Activated CD8-positive, alpha-beta memory T cell treated with anti-CD3 and anti-CD28 coated beads, Interleukin-2, amount 10 ng/mL, durations not matched to agents 7 days and 5 days (primary cell): ENCODE measurements at regions not wholly inside any gene's neighbourhood (a gene's known extent, or its start where the extent isn't known, plus 50 kb on each side); places are given as distances from the start of the nearest gene placed in this dataset.

Experiments used
- ATAC-seq: fragments of 150-1000 bp; cut with Tn5 transposase; one replicate; pipeline ENCODE4 v1.10.0; 2021; ENCODE audit warnings: moderate library complexity
- CTCF ChIA-PET: fragments of 350-600 bp; sonication (Branson Sonifier 250); formaldehyde crosslinking; loops from one replicate; lab custom pipeline; 2021; ENCODE audit warnings: antibody characterized with exemption; lab: Charles Lee
- DNase-seq: peaks from one replicate; pipeline ENCODE4 v3.0.0-alpha.2; 2020
- H3K27ac Mint-ChIP-seq: one replicate; pipeline ENCODE4 v1.8.0; 2021; ENCODE audit warnings: mild to moderate bottlenecking, mixed read lengths
- H3K27me3 Mint-ChIP-seq: one replicate; pipeline ENCODE4 v1.8.0; 2021; ENCODE audit warnings: mixed read lengths
- H3K36me3 Mint-ChIP-seq: one replicate; pipeline ENCODE4 v1.8.0; 2021; ENCODE audit warnings: mild to moderate bottlenecking, mixed read lengths
- H3K4me1 Mint-ChIP-seq: one replicate; pipeline ENCODE4 v1.8.0; 2021; ENCODE audit warnings: mixed read lengths
- H3K4me3 Mint-ChIP-seq: one replicate; pipeline ENCODE4 v1.8.0; 2021; ENCODE audit warnings: mild to moderate bottlenecking, moderate library complexity, mixed read lengths
- H3K9me3 Mint-ChIP-seq: one replicate; pipeline ENCODE4 v1.8.0; 2022; ENCODE audit warnings: low read depth, mixed read lengths

- CTCF ChIA-PET: no interaction called here
- Mint-ChIP-seq H3K4me3 (no peak overlapping the region), H3K4me1 (peaks cover 19% of the 10 kb centered on the region)
Measured at GRCh38 chr10:3476186-3476585, 303.6 kb upstream of the PITRM1 start.

GRCh38 chr10:3475367-3475766 is 302.8 kb upstream of the PITRM1 start:
- no peak for ATAC-seq
- no peak overlapping the region for H3K27ac Mint-ChIP-seq
- H3K27me3 Mint-ChIP-seq: peaks cover 14% of the 10 kb centered on the region
- peaks cover 21% of the 10 kb centered on the region for H3K4me1 Mint-ChIP-seq
- no peaks in the 10 kb centered on the region for H3K9me3 Mint-ChIP-seq
- H3K36me3 Mint-ChIP-seq: peaks cover 1% of the 10 kb centered on the region
- no peak for DNase-seq
- no peak overlapping the region for H3K4me3 Mint-ChIP-seq
- CTCF ChIA-PET: no interaction called here

More at GRCh38 chr10:3476186-3476585, 303.6 kb upstream of the PITRM1 start:
- H3K27ac Mint-ChIP-seq: no peak overlapping the region
- H3K9me3 Mint-ChIP-seq: no peaks in the 10 kb centered on the region
- H3K36me3 Mint-ChIP-seq: peaks cover 1% of the 10 kb centered on the region
- peaks cover 14% of the 10 kb centered on the region for H3K27me3 Mint-ChIP-seq
- no peak for DNase-seq
- ATAC-seq: no peak

GRCh38 chr10:3474266-3474665 is 301.7 kb upstream of the PITRM1 start:
- H3K27ac Mint-ChIP-seq: no peak overlapping the region
- CTCF ChIA-PET: no interaction called here
- H3K9me3 Mint-ChIP-seq: no peaks in the 10 kb centered on the region
- no peak for DNase-seq
- H3K27me3 Mint-ChIP-seq: peaks cover 12% of the 10 kb centered on the region
- ATAC-seq: no peak
- H3K4me3 Mint-ChIP-seq: no peak overlapping the region
- H3K4me1 Mint-ChIP-seq: peaks cover 23% of the 10 kb centered on the region
- H3K36me3 Mint-ChIP-seq: peaks cover 1% of the 10 kb centered on the region

DNA sequence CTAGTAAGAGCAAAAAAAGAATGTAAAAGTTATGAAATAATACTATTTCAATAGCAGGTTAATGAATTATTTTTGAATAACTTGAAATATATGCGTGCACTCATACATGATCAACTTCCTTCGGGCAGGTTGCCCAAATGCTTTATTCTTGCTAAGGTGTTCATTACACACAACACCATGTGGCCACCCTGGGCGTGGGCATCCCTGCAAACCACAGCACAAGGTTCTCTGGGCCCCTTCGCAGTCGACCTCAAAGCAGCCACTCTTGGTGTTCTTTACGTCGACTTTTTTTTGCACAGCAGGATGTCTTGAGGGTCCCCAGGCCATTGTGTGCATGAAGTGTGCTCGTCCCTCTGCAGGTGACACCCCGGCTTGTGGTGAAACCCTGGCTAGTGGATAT is 300.7 kb upstream of the PITRM1 start:
- H3K9me3 Mint-ChIP-seq: no peaks in the 10 kb centered on the region
- H3K4me1 Mint-ChIP-seq: peaks cover 32% of the 10 kb centered on the region
- ATAC-seq: no peak
- CTCF ChIA-PET: interaction anchor here (1.2 kb wide), 1 partner anchor 280 kb away, joined by 3 read pairs; no protein-coding TSS in a partner anchor
- peaks cover 12% of the 10 kb centered on the region for H3K27me3 Mint-ChIP-seq
- no peak overlapping the region for H3K4me3 Mint-ChIP-seq
- H3K27ac Mint-ChIP-seq: no peak overlapping the region
- peaks cover 1% of the 10 kb centered on the region for H3K36me3 Mint-ChIP-seq
- no peak for DNase-seq

DNA sequence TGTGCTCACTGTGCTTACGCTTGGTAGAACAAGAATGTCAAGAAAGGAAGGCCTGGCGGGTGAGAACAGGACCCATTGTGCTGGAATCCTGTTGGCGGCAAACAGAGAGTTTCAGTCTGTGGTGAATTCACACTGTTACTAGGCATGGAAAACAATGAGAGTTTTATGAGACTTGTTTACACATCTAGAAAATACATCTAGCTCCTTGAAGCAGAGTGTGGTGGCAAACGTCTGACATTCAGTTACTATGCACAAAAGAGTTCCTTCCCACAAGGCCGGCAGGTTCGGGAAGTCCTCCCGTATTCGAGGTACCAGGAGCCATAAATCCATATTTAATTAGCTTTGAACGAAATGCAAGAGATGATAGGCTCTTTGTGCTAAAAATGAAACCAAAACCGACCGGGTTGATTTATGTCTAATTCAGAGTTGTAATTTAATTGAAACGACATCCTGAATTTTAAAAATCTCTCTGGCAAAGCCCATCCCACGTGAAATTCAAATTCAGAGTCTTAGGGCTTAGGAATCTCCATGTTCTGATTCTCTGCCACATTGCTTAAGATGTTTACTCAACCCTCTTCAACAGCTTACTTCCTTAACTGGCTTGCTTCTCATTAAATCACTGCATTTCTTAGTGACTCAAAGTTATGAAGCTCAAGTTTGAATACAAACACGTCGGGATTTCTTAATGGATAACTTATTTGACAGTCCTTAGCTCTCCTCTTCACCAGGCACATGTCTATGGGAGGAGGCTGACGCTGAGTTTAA is 299.9 kb upstream of the PITRM1 start:
- CTCF ChIA-PET: interaction anchor here (1.2 kb wide), 1 partner anchor 279 kb away, joined by 3 read pairs; no protein-coding TSS in a partner anchor
- H3K9me3 Mint-ChIP-seq: no peaks in the 10 kb centered on the region
- ATAC-seq: peak; percentile 31
- H3K4me3 Mint-ChIP-seq: peak overlapping the region; percentile 67
- peak overlapping the region; percentile 75 for H3K27ac Mint-ChIP-seq
- H3K27me3 Mint-ChIP-seq: peaks cover 12% of the 10 kb centered on the region
- H3K36me3 Mint-ChIP-seq: peaks cover 1% of the 10 kb centered on the region
- no peak for DNase-seq
- peaks cover 40% of the 10 kb centered on the region for H3K4me1 Mint-ChIP-seq

- H3K4me3 Mint-ChIP-seq: peak overlapping the region; percentile 67
- H3K27me3 Mint-ChIP-seq: peaks cover 12% of the 10 kb centered on the region
- CTCF ChIA-PET: interaction anchor here (1.2 kb wide), 1 partner anchor 278 kb away, joined by 3 read pairs; no protein-coding TSS in a partner anchor
- ATAC-seq (peak; percentile 26), DNase-seq (no peak)
- peaks cover 45% of the 10 kb centered on the region for H3K4me1 Mint-ChIP-seq
- H3K9me3 Mint-ChIP-seq: no peaks in the 10 kb centered on the region
- H3K36me3 Mint-ChIP-seq: peaks cover 1% of the 10 kb centered on the region
- H3K27ac Mint-ChIP-seq: peak overlapping the region; percentile 75
Measured at GRCh38 chr10:3471927-3472286, 299.3 kb upstream of the PITRM1 start.

- no peak overlapping the region for H3K4me3 Mint-ChIP-seq
- no peak overlapping the region for H3K27ac Mint-ChIP-seq
- H3K36me3 Mint-ChIP-seq: peaks cover 1% of the 10 kb centered on the region
- peaks cover 12% of the 10 kb centered on the region for H3K27me3 Mint-ChIP-seq
- peaks cover 47% of the 10 kb centered on the region for H3K4me1 Mint-ChIP-seq
- H3K9me3 Mint-ChIP-seq: no peaks in the 10 kb centered on the region
- no peak for ATAC-seq
- CTCF ChIA-PET: no interaction called here
- no peak for DNase-seq
Measured at GRCh38 chr10:3471472-3471871, 298.9 kb upstream of the PITRM1 start.

- CTCF ChIA-PET: no interaction called here
- ATAC-seq (no peak), DNase-seq (no peak)
- Mint-ChIP-seq H3K27me3 (peaks cover 1% of the 10 kb centered on the region), H3K4me1 (peaks cover 47% of the 10 kb centered on the region), H3K27ac (no peak overlapping the region), H3K4me3 (no peak overlapping the region), H3K36me3 (peaks cover 1% of the 10 kb centered on the region), H3K9me3 (no peaks in the 10 kb centered on the region)
Measured at GRCh38 chr10:3470191-3470590, 297.6 kb upstream of the PITRM1 start.

GRCh38 chr10:3469639-3470020 is 297.0 kb upstream of the PITRM1 start:
- no peak overlapping the region for H3K27ac Mint-ChIP-seq
- no peaks in the 10 kb centered on the region for H3K27me3 Mint-ChIP-seq
- H3K4me1 Mint-ChIP-seq: peaks cover 47% of the 10 kb centered on the region
- DNase-seq (no peak), ATAC-seq (no peak)
- no peak overlapping the region for H3K4me3 Mint-ChIP-seq
- H3K36me3 Mint-ChIP-seq: peaks cover 1% of the 10 kb centered on the region
- CTCF ChIA-PET: no interaction called here
- no peaks in the 10 kb centered on the region for H3K9me3 Mint-ChIP-seq

DNA sequence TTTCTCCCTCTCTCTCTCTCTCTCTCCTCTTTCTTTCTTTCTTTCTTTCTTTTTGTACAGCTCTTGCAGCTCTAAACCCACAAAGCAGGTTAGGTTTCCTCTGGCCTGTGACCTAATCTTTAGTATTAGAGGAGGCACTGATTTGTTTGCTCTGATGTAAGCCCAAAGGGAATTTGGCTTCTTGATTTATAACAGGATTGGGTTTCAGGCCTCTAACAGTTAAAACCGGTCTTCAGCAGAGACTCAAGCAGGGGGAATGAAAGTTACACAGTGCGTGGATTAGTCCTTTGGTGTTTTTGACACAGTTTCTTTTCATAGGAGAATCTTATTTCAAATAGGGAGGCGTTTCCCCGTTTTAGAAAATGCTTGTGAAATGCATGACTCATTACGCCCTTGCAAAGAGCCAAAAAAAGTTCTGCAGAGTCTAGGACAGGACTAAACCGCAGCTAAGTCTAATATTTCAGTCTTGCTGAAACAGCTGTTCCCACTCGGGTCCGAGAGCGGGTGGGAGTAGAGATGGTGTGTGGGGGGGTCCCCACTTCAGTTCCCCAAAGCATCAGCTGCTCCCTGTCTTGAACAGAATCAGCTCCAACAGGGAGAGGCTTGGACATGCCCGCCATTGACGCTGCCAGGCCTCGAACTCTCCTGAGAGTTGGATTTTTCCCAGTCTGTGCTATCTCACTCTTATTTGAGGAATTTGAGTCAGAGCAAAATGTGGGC is 296.5 kb upstream of the PITRM1 start:
- Mint-ChIP-seq H3K27me3 (no peaks in the 10 kb centered on the region), H3K36me3 (no peaks in the 10 kb centered on the region), H3K4me3 (no peak overlapping the region), H3K9me3 (no peaks in the 10 kb centered on the region), H3K27ac (no peak overlapping the region), H3K4me1 (peaks cover 47% of the 10 kb centered on the region)
- no peak for DNase-seq
- no peak for ATAC-seq
- CTCF ChIA-PET: no interaction called here

DNA sequence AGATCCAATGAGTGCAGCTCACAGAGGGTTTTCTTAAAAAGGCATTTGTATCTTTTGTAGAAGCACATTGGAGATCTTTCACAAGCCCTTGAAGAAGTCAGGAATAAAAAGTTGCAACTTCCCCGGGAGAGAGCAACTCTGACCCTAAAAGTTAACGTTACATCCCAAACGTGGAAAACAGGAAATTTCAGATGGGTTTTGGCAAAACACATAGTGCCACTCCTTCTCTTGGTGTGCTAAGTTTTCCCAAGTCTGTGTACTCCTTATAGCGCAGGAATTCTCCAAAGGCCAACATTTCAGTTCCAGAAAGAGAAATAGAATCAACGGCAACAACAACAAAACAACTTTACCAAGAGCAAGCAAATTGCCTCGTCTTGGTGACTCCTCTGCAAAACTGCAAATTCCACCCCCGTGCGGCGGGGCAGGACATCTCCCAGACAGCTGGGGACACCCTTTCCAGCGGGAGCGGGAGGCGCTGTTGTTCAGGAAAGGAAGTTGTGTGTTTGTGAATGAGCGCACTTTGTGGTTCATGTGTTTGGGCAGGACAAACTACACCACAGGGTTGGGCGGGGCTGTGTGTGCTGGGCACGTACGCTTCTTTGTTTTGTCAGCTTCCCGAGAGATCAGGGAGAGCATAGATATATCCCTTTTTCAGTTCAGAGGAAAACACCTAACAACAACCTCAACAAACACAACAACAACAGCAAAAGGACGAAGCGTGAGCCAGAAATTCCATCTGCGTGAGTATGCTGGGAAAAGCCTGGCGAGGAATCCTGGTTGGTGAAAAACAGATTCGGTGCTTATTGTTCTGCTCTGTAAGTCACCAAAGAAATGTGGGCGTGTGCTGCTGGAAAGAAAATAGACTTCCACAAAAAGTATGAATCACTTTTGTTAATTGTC is 294.7 kb upstream of the PITRM1 start:
- no peaks in the 10 kb centered on the region for H3K36me3 Mint-ChIP-seq
- peaks cover 2% of the 10 kb centered on the region for H3K27me3 Mint-ChIP-seq
- CTCF ChIA-PET: no interaction called here
- no peak for DNase-seq
- no peak for ATAC-seq
- H3K4me3 Mint-ChIP-seq: peak overlapping the region; percentile 14
- peaks cover 39% of the 10 kb centered on the region for H3K4me1 Mint-ChIP-seq
- H3K27ac Mint-ChIP-seq: no peak overlapping the region
- no peaks in the 10 kb centered on the region for H3K9me3 Mint-ChIP-seq

DNA sequence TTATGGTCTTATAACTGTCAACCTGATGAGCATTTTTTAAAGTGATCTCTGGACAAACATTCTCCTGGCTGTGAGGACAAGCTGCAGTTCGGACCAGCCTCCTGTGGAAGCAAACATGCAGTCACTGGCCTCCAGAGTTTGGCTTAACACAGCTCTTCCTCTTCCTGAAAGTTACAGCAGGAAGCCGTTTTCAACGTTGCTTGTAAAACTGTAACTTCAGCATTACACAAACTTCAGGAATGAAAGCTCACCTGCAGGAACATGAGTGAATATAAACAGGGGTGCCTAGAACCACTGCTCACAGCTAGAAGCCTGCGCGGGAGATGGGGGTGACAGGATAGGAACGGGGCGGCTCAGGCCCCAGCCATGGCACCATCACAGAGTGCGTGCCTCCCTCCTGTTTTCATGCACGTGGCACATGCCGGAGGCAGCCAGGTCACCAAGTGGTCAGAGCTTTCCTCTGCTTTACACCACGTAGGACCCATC is 292.9 kb upstream of the PITRM1 start:
- no peak overlapping the region for H3K27ac Mint-ChIP-seq
- H3K36me3 Mint-ChIP-seq: no peaks in the 10 kb centered on the region
- no peaks in the 10 kb centered on the region for H3K9me3 Mint-ChIP-seq
- peaks cover 32% of the 10 kb centered on the region for H3K4me1 Mint-ChIP-seq
- DNase-seq (no peak), ATAC-seq (no peak)
- H3K27me3 Mint-ChIP-seq: peaks cover 2% of the 10 kb centered on the region
- CTCF ChIA-PET: no interaction called here
- no peak overlapping the region for H3K4me3 Mint-ChIP-seq

DNA sequence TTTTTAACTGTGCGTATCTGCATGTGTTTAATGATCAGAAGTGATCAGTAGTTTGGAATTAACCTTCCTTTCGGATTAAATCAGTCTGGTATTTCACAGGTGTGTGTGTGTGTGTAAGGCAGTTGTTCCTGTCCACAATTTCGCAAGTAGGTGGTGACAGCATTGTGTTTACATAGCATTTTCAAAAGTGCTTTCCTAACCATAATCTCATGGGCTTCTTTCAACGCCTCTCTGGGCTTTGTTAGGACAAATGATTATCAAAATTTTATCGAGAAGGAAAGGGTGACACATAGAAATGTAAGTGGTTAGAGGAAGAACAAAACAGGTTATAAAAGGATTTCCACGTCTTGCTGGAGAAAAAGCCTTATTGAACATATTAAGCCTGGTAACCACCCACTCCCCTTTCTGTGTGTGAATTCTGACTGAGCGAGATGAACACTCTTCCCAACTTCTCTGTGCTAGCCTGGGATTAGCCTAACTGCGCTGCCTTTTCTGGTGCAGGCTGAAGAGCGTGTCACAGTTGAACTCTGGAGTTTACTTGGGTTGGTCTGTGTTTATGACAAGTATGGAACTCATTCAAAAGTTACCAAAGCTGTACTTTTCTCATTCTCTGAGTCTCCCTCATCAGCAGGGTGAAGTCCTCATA is 292.3 kb upstream of the PITRM1 start:
- Mint-ChIP-seq H3K27me3 (peaks cover 2% of the 10 kb centered on the region), H3K4me3 (no peak overlapping the region), H3K27ac (no peak overlapping the region), H3K36me3 (no peaks in the 10 kb centered on the region), H3K4me1 (peaks cover 29% of the 10 kb centered on the region), H3K9me3 (no peaks in the 10 kb centered on the region)
- ATAC-seq: no peak
- DNase-seq: no peak
- CTCF ChIA-PET: no interaction called here
